Lung (tissue), 11 donors: ENCODE measurements at regions not wholly inside any gene's neighbourhood (a gene's known extent, or its start where the extent isn't known, plus 50 kb on each side); places are given as distances from the start of the nearest gene placed in this dataset.

ENCODE experiments used
- ATAC-seq: fragments of 200-7000 bp; cut with Tn5 transposase; one replicate; pipeline ENCODE4 v1.9.1; 2020; ENCODE audit warnings: moderate number of reproducible peaks; ENCODE audit not compliant: insufficient read depth, low FRiP score
- DNase-seq, 3 donors: peaks; one replicate each; pipeline ENCODE4 v3.0.0-alpha.2; 2013 to 2017
- H3K27ac ChIP-seq, 2 donors: one replicate each; pipeline ENCODE4 v1.5.1; 2013; ENCODE audit warnings: mild to moderate bottlenecking in 2 of 2, moderate library complexity in 2 of 2, control low read depth in 1 of 2, inconsistent platforms in 1 of 2, low read depth in 1 of 2, low read length in 1 of 2
- H3K27me3 ChIP-seq, 3 donors: one replicate each; pipeline ENCODE4 v1.5.1; 2013; ENCODE audit warnings: low read length in 2 of 3; ENCODE audit not compliant: control insufficient read depth in 3 of 3, insufficient read depth in 3 of 3
- H3K36me3 ChIP-seq, 4 donors: one replicate each; pipeline ENCODE4 v1.5.1; 2013; ENCODE audit warnings: low read length in 4 of 4, mild to moderate bottlenecking in 1 of 4, moderate library complexity in 1 of 4; ENCODE audit not compliant: control insufficient read depth in 4 of 4, insufficient read depth in 4 of 4
- H3K4me1 ChIP-seq, 5 donors: one replicate each; pipeline ENCODE4 v1.5.1; 2013; ENCODE audit warnings: low read length in 5 of 5, mild to moderate bottlenecking in 2 of 5, moderate library complexity in 1 of 5; ENCODE audit not compliant: control insufficient read depth in 5 of 5, insufficient read depth in 5 of 5
- H3K4me3 ChIP-seq: one replicate; pipeline ENCODE4 v1.5.1; 2013; ENCODE audit warnings: mild to moderate bottlenecking, control low read depth, moderate library complexity
- H3K9ac ChIP-seq, 2 donors: one replicate each; pipeline ENCODE4 v1.5.1; 2013; ENCODE audit warnings: low read length in 2 of 2, control low read depth in 1 of 2; ENCODE audit not compliant: insufficient read depth in 1 of 2
- H3K9me3 ChIP-seq, 4 donors: one replicate each; pipeline ENCODE4 v1.5.1; 2013; ENCODE audit warnings: low read length in 3 of 4, mild to moderate bottlenecking in 1 of 4, moderate library complexity in 1 of 4; ENCODE audit not compliant: control insufficient read depth in 4 of 4, insufficient read depth in 3 of 4
- WGBS, 2 donors: extraction: QIAGEN DNeasy Blood & Tissue Kit; methylation state at CpG; one replicate each; pipeline ENCODE4 v1.1.7; 2013; 5-methylcytosine and 5-hydroxymethylcytosine counted together
- TF ChIP-seq, protein P1 (sequence below): IDR thresholded peaks from 2 replicates; pipeline ENCODE4 v1.5.1; 2012; ENCODE audit warnings: mild to moderate bottlenecking; ENCODE audit errors: control extremely low read depth, extremely low read depth
- donor health status: control.
- donor health status: control.
- donor health status: Bipolar disorder and iron deficiency.
- donor health status: healthy.
- donor health status: DM: yes; HTN: yes; CAD: no.

DNA sequence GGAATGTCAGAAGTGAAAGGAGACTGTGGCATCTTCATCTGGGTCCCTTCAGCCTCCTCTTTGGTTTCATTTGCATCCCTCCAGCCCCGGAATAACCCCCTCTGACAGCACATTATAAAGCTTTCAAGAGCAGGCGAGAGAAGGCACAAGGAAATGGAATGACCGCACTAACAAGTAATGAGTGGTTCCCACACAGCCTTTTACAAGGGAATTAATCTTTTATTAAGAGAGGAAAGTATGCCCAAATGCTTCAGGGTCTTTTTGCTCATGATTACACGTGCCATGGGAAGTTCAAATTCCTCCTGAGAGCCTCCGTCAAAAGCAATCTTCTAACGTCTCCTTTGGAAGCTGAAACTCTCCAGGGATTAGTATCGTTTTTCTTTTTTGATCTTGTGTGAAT lies 347.0 kb downstream of the BTBD3 start:
- Histone ChIP-seq H3K9me3 (no peaks in the 10 kb centered on the region), H3K27me3 (no peaks in the 10 kb centered on the region), H3K36me3 (no peaks in the 10 kb centered on the region), H3K27ac (no peak overlapping the region), H3K4me3 (no peak overlapping the region), H3K9ac (no peak overlapping the region), H3K4me1 (no peaks in the 10 kb centered on the region)
- 63 to 85% methylated on average over 7 of the region's 7 CpGs for WGBS, 2 donors
- ATAC-seq: no peak
- peak in 1 of 3 donors; percentile 6 for DNase-seq
- TF ChIP-seq, protein P1, sequence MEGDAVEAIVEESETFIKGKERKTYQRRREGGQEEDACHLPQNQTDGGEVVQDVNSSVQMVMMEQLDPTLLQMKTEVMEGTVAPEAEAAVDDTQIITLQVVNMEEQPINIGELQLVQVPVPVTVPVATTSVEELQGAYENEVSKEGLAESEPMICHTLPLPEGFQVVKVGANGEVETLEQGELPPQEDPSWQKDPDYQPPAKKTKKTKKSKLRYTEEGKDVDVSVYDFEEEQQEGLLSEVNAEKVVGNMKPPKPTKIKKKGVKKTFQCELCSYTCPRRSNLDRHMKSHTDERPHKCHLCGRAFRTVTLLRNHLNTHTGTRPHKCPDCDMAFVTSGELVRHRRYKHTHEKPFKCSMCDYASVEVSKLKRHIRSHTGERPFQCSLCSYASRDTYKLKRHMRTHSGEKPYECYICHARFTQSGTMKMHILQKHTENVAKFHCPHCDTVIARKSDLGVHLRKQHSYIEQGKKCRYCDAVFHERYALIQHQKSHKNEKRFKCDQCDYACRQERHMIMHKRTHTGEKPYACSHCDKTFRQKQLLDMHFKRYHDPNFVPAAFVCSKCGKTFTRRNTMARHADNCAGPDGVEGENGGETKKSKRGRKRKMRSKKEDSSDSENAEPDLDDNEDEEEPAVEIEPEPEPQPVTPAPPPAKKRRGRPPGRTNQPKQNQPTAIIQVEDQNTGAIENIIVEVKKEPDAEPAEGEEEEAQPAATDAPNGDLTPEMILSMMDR: no peak

DNA sequence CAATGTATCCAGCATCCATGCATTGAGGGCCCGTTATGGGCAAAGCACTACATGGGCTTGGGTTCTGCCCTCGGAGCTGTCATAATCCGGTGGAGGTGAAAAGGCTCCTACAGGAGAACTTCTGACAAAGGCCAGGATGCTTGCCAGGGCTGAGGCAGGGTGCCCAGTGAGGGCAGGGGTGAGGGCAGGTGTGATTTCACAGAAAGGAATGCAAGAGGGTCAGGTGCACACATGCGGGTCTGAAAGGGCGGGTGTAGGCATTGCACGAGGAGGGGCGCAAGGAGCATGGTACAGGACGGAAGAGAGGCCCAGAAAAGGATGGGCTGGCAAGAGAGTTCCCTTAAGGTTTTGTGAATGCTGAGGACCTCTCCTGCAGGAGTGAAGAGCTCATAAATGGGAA lies 348.0 kb downstream of the BTBD3 start:
- H3K36me3 ChIP-seq: no peaks in the 10 kb centered on the region
- no peaks in the 10 kb centered on the region for H3K9me3 ChIP-seq
- no peak overlapping the region for H3K4me3 ChIP-seq
- H3K27me3 ChIP-seq: no peaks in the 10 kb centered on the region
- no peaks in the 10 kb centered on the region for H3K4me1 ChIP-seq
- DNase-seq (no peak), ATAC-seq (no peak)
- TF ChIP-seq, protein P1: no peak
- no peak overlapping the region for H3K9ac ChIP-seq
- 90 to 92% methylated on average over 8 of the region's 8 CpGs for WGBS, 2 donors
- H3K27ac ChIP-seq: no peak overlapping the region

DNA sequence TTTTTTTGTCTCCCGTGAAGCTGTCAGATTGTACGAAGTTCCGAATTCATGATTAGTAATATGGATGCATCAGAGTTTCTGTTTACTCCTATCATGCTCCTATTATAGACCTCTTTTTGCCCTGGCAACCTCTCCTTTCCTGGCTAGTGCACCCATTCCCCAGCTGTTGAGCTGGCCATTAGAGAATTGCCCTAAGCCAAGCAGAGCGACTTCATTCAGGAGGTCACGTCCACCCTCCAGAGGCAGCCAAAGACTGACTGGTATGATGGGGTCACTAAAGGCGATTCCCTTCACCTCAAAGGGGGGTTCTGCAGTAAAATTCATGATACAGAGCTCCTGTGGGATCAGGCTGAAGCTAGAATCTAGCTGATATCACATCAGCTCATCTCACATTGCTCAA lies 351.9 kb downstream of the BTBD3 start:
- H3K9ac ChIP-seq: no peak overlapping the region
- ATAC-seq: no peak
- no peaks in the 10 kb centered on the region for H3K36me3 ChIP-seq
- H3K4me1 ChIP-seq: no peaks in the 10 kb centered on the region
- H3K27me3 ChIP-seq: no peaks in the 10 kb centered on the region
- no peaks in the 10 kb centered on the region for H3K9me3 ChIP-seq
- 87 to 93% methylated on average over 6 of the region's 6 CpGs for WGBS, 2 donors
- DNase-seq: no peak
- no peak overlapping the region for H3K27ac ChIP-seq
- TF ChIP-seq, protein P1: no peak
- H3K4me3 ChIP-seq: no peak overlapping the region

DNA sequence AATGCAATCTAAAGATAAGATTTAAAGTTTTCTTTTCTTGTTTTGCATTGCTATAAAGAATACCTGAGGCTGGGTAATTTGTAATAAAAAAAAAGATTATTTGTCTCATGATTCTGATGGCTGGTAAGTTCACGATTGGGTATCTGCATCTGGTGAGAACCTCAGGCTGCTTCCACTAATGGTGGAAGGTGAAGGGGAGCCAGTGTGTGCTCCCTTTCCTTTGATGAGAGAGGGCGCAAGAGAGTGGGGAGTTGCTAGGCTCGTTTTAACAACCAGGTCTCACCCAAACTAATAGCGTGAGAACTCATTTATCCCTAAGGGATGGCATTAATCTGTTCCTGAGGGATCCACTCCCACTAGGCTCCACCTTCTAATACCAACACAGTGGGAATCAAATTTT lies 353.2 kb downstream of the BTBD3 start:
- no peaks in the 10 kb centered on the region for H3K36me3 ChIP-seq
- TF ChIP-seq, protein P1: no peak
- no peaks in the 10 kb centered on the region for H3K4me1 ChIP-seq
- DNase-seq (no peak), ATAC-seq (no peak)
- H3K9ac ChIP-seq: no peak overlapping the region
- WGBS, 2 donors: 82 to 88% methylated on average over 4 of the region's 4 CpGs
- no peaks in the 10 kb centered on the region for H3K27me3 ChIP-seq
- H3K27ac ChIP-seq: no peak overlapping the region
- H3K9me3 ChIP-seq: peaks cover 0 to under 1% (median 0%) of the 10 kb centered on the region in 4 donors
- H3K4me3 ChIP-seq: no peak overlapping the region
